HEK293 (cell line): ENCODE measurements at regions not wholly inside any gene's neighbourhood (a gene's known extent, or its start where the extent isn't known, plus 50 kb on each side); places are given as distances from the start of the nearest gene placed in this dataset.

ENCODE experiments used
- CTCF ChIA-PET: fragments of 350-600 bp; formaldehyde crosslinking; extraction: SDS; loops from one replicate; lab custom pipeline; 2021; ENCODE audit warnings: antibody characterized with exemption; lab: Yijun Ruan, JAX
- POLR2A ChIA-PET: fragments of 300-600 bp; formaldehyde crosslinking; extraction: SDS; loops from one replicate; lab custom pipeline; 2020; ENCODE audit warnings: antibody characterized with exemption, inconsistent platforms; lab: Yijun Ruan, JAX
- H3K27ac ChIP-seq: fragments of 200-500 bp; sonication (Bioruptor generic); 2 replicates; pipeline ENCODE4 v1.5.1; 2014; ENCODE audit warnings: low read depth, low read length, control low read depth, inconsistent platforms; ENCODE audit errors: extremely low read depth
- H3K36me3 ChIP-seq, 2 experiments: fragments of 200-500 bp in 1 of 2; sonication (Bioruptor generic) in 1 of 2; 1 replicate in 1 of 2; 2 replicates in 1 of 2; pipeline ENCODE4 v1.5.1; 2014 to 2017; ENCODE audit warnings: inconsistent platforms in 2 of 2, low read length in 2 of 2; ENCODE audit not compliant: control insufficient read depth in 2 of 2, insufficient read depth in 1 of 2
- H3K4me1 ChIP-seq: fragments of 200-500 bp; sonication (Bioruptor generic); 2 replicates; pipeline ENCODE4 v1.5.1; 2014; ENCODE audit warnings: mild to moderate bottlenecking, low read length, inconsistent platforms; ENCODE audit not compliant: control insufficient read depth, insufficient read depth
- H3K4me3 ChIP-seq: 2 replicates; pipeline ENCODE4 v1.5.1; 2011; ENCODE audit warnings: low read depth, mild to moderate bottlenecking, control low read depth, low read length, moderate library complexity
- H3K9me3 ChIP-seq: fragments of 200-500 bp; sonication (Bioruptor generic); 2 replicates; pipeline ENCODE4 v1.5.1; 2014; ENCODE audit warnings: low read depth, low read length, inconsistent platforms; ENCODE audit not compliant: control insufficient read depth, insufficient read depth
- GLI4 ChIP-seq: fragments of 450-650 bp; formaldehyde crosslinking; IDR thresholded peaks from 2 replicates; pipeline ENCODE4 v1.5.1; 2016; ENCODE audit warnings: missing biosample characterization, missing genetic modification characterization
- GLIS2 ChIP-seq: fragments of 450-650 bp; formaldehyde crosslinking; IDR thresholded peaks from 2 replicates; pipeline ENCODE4 v1.5.1; 2016; ENCODE audit warnings: missing biosample characterization, missing genetic modification characterization
- KLF17 ChIP-seq: fragments of 450-650 bp; formaldehyde crosslinking; IDR thresholded peaks from 2 replicates; pipeline ENCODE4 v1.5.1; 2016; ENCODE audit warnings: missing biosample characterization, missing genetic modification characterization
- MZF1 ChIP-seq: fragments of 450-650 bp; formaldehyde crosslinking; IDR thresholded peaks from 2 replicates; pipeline ENCODE4 v1.5.1; 2017; ENCODE audit warnings: missing biosample characterization, missing genetic modification characterization, borderline replicate concordance
- REPIN1 ChIP-seq: fragments of 450-650 bp; formaldehyde crosslinking; IDR thresholded peaks from 2 replicates; pipeline ENCODE4 v1.5.1; 2017; ENCODE audit warnings: missing biosample characterization, missing genetic modification characterization, low read depth
- ZBTB10 ChIP-seq: fragments of 450-650 bp; formaldehyde crosslinking; IDR thresholded peaks from 2 replicates; pipeline ENCODE4 v1.5.1; 2016; ENCODE audit warnings: missing biosample characterization, missing genetic modification characterization
- ZBTB20 ChIP-seq: fragments of 450-650 bp; formaldehyde crosslinking; IDR thresholded peaks from 2 replicates; pipeline ENCODE4 v1.5.1; 2016; ENCODE audit warnings: missing biosample characterization, missing genetic modification characterization
- ZBTB6 ChIP-seq: fragments of 450-650 bp; formaldehyde crosslinking; IDR thresholded peaks from 2 replicates; pipeline ENCODE4 v1.5.1; 2017; ENCODE audit warnings: missing biosample characterization, missing genetic modification characterization
- ZFHX2 ChIP-seq: fragments of 450-650 bp; formaldehyde crosslinking; conservative IDR thresholded peaks from 2 replicates; pipeline ENCODE4 v1.5.1; 2016; ENCODE audit warnings: missing biosample characterization, missing genetic modification characterization
- ZNF138 ChIP-seq: fragments of 450-650 bp; formaldehyde crosslinking; IDR thresholded peaks from 2 replicates; pipeline ENCODE4 v1.5.1; 2016; ENCODE audit warnings: missing biosample characterization, missing genetic modification characterization, borderline replicate concordance
- ZNF174 ChIP-seq: fragments of 450-650 bp; formaldehyde crosslinking; IDR thresholded peaks from 2 replicates; pipeline ENCODE4 v1.5.0; 2017; ENCODE audit warnings: missing biosample characterization, mild to moderate bottlenecking, missing genetic modification characterization
- ZNF221 ChIP-seq: fragments of 450-650 bp; formaldehyde crosslinking; IDR thresholded peaks from 2 replicates; pipeline ENCODE4 v1.5.1; 2017; ENCODE audit warnings: missing biosample characterization, missing genetic modification characterization, borderline replicate concordance
- ZNF350 ChIP-seq: fragments of 450-650 bp; formaldehyde crosslinking; IDR thresholded peaks from 2 replicates; pipeline ENCODE4 v1.5.0; 2017; ENCODE audit warnings: missing biosample characterization, mild to moderate bottlenecking, missing genetic modification characterization
- ZNF449 ChIP-seq: fragments of 450-650 bp; formaldehyde crosslinking; IDR thresholded peaks from 2 replicates; pipeline ENCODE4 v1.5.1; 2017; ENCODE audit warnings: missing biosample characterization, mild to moderate bottlenecking, missing genetic modification characterization, moderate library complexity
- ZNF555 ChIP-seq: fragments of 450-650 bp; formaldehyde crosslinking; conservative IDR thresholded peaks from 2 replicates; pipeline ENCODE4 v1.5.1; 2017; ENCODE audit warnings: missing biosample characterization, mild to moderate bottlenecking, missing genetic modification characterization, inconsistent platforms
- ZNF639 ChIP-seq: fragments of 450-650 bp; formaldehyde crosslinking; IDR thresholded peaks from 2 replicates; pipeline ENCODE4 v1.5.1; 2016; ENCODE audit warnings: missing biosample characterization, missing genetic modification characterization
- ZNF76 ChIP-seq: fragments of 450-650 bp; formaldehyde crosslinking; IDR thresholded peaks from 2 replicates; pipeline ENCODE4; 2016; ENCODE audit warnings: low read depth, missing biosample characterization, missing genetic modification characterization, borderline replicate concordance
- ZNF792 ChIP-seq: fragments of 450-650 bp; formaldehyde crosslinking; IDR thresholded peaks from 2 replicates; pipeline ENCODE4 v1.5.1; 2016; ENCODE audit warnings: missing biosample characterization, missing genetic modification characterization
- ZSCAN18 ChIP-seq: fragments of 450-650 bp; formaldehyde crosslinking; IDR thresholded peaks from 2 replicates; pipeline ENCODE4 v1.5.1; 2016; ENCODE audit warnings: missing biosample characterization, missing genetic modification characterization
- ZSCAN30 ChIP-seq: fragments of 450-650 bp; IDR thresholded peaks from 2 replicates; pipeline ENCODE4 v1.5.1; 2018; ENCODE audit warnings: missing biosample characterization, mild to moderate bottlenecking, missing genetic modification characterization, moderate library complexity
- ZSCAN5A ChIP-seq: fragments of 450-650 bp; formaldehyde crosslinking; IDR thresholded peaks from 2 replicates; pipeline ENCODE4 v1.5.1; 2016; ENCODE audit warnings: missing biosample characterization, missing genetic modification characterization

GRCh38 chr2:221931251-221931991 is 359.3 kb upstream of the EPHA4 start:
- Histone ChIP-seq H3K36me3 (no peaks in the 10 kb centered on the region), H3K4me1 (no peaks in the 10 kb centered on the region), H3K4me3 (no peak overlapping the region), H3K9me3 (no peaks in the 10 kb centered on the region), H3K27ac (no peak overlapping the region)
- ChIA-PET POLR2A (no interaction called here), CTCF (interaction anchor here (0.6 kb wide), 2 partner anchors 536 to 560 kb away, joined by 3 to 4 read pairs; no protein-coding TSS in a partner anchor)
- TF ChIP-seq KLF17 (tag by site-specific recombination) (no peak), ZNF76 (tag by site-specific recombination) (no peak), ZNF350 (tag by site-specific recombination) (no peak), ZSCAN5A (tag by site-specific recombination) (no peak), REPIN1 (no peak)

GRCh38 chr2:221929259-221929658 is 357.2 kb upstream of the EPHA4 start:
- CTCF ChIA-PET = interaction anchor here (1.6 kb wide), 1 partner anchor 355 kb away, joined by 3 read pairs; no protein-coding TSS in a partner anchor
- TF ChIP-seq ZBTB10 = no peak
- TF ChIP-seq ZSCAN30 = no peak
- no peak for TF ChIP-seq MZF1
- no peak for TF ChIP-seq ZNF221
- TF ChIP-seq ZBTB6 (tag by site-specific recombination) = no peak
- no peak for TF ChIP-seq ZNF555
- no peak for TF ChIP-seq ZNF138
- TF ChIP-seq ZNF792 = no peak
- TF ChIP-seq ZNF174 = no peak
- TF ChIP-seq ZNF449 (tag by site-specific recombination) = no peak
- TF ChIP-seq ZSCAN18 = no peak
- TF ChIP-seq ZBTB20 = no peak
- no peak for TF ChIP-seq ZFHX2 (tag by site-specific recombination)
- no peak for TF ChIP-seq GLI4 (tag by site-specific recombination)
- TF ChIP-seq ZNF639 = no peak
- TF ChIP-seq GLIS2 = no peak

More at GRCh38 chr2:221929259-221929658, 357.2 kb upstream of the EPHA4 start:
- Histone ChIP-seq H3K36me3 (no peaks in the 10 kb centered on the region), H3K9me3 (no peaks in the 10 kb centered on the region), H3K4me3 (no peak overlapping the region), H3K27ac (no peak overlapping the region), H3K4me1 (no peaks in the 10 kb centered on the region)
- POLR2A ChIA-PET = no interaction called here
